ENCODE measurements at regions not wholly inside any gene's neighbourhood (a gene's known extent, or its start where the extent isn't known, plus 50 kb on each side); places are given as distances from the start of the nearest gene placed in this dataset.

DNA sequence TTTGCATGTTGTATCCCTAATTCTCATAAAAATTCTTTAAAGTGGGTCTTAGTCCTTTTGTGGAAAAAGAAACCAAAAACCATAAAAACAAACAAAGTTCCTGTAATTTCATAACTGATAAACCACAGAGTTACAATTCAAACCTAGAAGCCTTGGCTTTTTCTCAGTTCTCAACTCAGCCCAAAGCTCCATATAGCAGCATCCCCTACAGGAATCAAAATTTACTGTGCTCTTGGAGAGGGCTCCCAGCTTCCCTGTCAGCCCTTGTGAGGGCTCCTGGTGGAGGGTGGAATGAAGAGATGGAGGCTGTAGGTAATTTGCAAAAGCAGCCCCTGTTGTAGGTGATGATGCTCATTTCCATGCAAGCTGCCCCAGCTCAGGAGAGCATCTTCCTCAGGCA is 506.1 kb upstream of the KIRREL3 start:
- no peak overlapping the region for H3K23ac ChIP-seq (ENCODE audit: low read depth, low read length)
- in situ Hi-C loops (cut with MboI; ENCODE audit: low sequenced_read_pairs): no loop called here
- no peak overlapping the region for H2AK9ac ChIP-seq (replicated peaks; ENCODE audit: low read depth, low read length, poor library complexity)
- H3K36me3 ChIP-seq (ENCODE audit: control insufficient read depth, insufficient read depth, low read length): no peaks in the 10 kb centered on the region
- H2BK20ac ChIP-seq (ENCODE audit: low read depth, low read length): no peak overlapping the region
- H3K14ac ChIP-seq (replicated peaks; ENCODE audit: low read depth, low read length): no peak overlapping the region
- H3K4me2 ChIP-seq (ENCODE audit: low read depth, low read length): no peak overlapping the region
- no peak overlapping the region for H2BK120ac ChIP-seq (ENCODE audit: low read depth, low read length)
- no peaks in the 10 kb centered on the region for H3K9me1 ChIP-seq (ENCODE audit: insufficient read depth, low read length)
- no peak overlapping the region for H4K91ac ChIP-seq (ENCODE audit: insufficient read depth, low read depth, low read length)
- ChIA-PET POLR2A (ENCODE audit: unreplicated experiment) (no interaction called here), CTCF (no interaction called here)
- H3K9ac ChIP-seq (ENCODE audit: low read depth, low read length): no peak overlapping the region
- no peak overlapping the region for H2BK15ac ChIP-seq (ENCODE audit: low read depth, low read length)
- H3K4me1 ChIP-seq (ENCODE audit: control insufficient read depth, insufficient read depth, low read length): no peaks in the 10 kb centered on the region
- H3K4ac ChIP-seq (ENCODE audit: low read depth, low read length): no peak overlapping the region
- no peak overlapping the region for H2AFZ ChIP-seq (replicated peaks; ENCODE audit: low read length, poor library complexity)
- H4K5ac ChIP-seq (ENCODE audit: low read depth, low read length): no peak overlapping the region
- H3K4me3 ChIP-seq (ENCODE audit: insufficient read depth, low read depth, low read length): no peak overlapping the region
- H4K8ac ChIP-seq (ENCODE audit: low read depth in 2 of 2, low read length in 2 of 2): no peak overlapping the region
- H3K27me3 ChIP-seq (ENCODE audit: control insufficient read depth, insufficient read depth, low read length): no peaks in the 10 kb centered on the region
- DNase-seq (no peak), ATAC-seq (ENCODE audit: low read depth) (no peak)
- intact Hi-C loops (cut with micrococcal nuclease): no loop called here
- H3K79me1 ChIP-seq (ENCODE audit: low read depth in 1 of 2, low read length in 2 of 2): no peaks in the 10 kb centered on the region
- no peak overlapping the region for H2BK5ac ChIP-seq (ENCODE audit: low read depth, low read length, poor library complexity, severe bottlenecking)
- H4K20me1 ChIP-seq (ENCODE audit: insufficient read depth, low read length): no peaks in the 10 kb centered on the region
- H3K56ac ChIP-seq (ENCODE audit: extremely low read depth, insufficient read depth, low read length): no peak overlapping the region
- no TSS peak for BruUV-seq (replicated peaks)
- no peaks in the 10 kb centered on the region for H3K9me3 ChIP-seq (ENCODE audit: control insufficient read depth, insufficient read depth, low read length)
- no peak overlapping the region for H3K27ac ChIP-seq (ENCODE audit: insufficient read depth, low read length)
- no peak overlapping the region for H2AK5ac ChIP-seq (ENCODE audit: low read depth, low read length)
- TF ChIP-seq MAZ (IDR thresholded peaks at IDR 0.05; ENCODE audit: borderline replicate concordance, low read depth, low read length) (no peak), POLR2A (IDR thresholded peaks at IDR 0.05; ENCODE audit: low read depth, low read length) (no peak)
- dilution Hi-C loops (cut with HindIII; ENCODE audit: low sequenced_read_pairs, unreplicated experiment): no loop called here
- no peak overlapping the region for H3K18ac ChIP-seq (ENCODE audit: low read depth, low read length)
